ENCODE measurements at regions not wholly inside any gene's neighbourhood (a gene's known extent, or its start where the extent isn't known, plus 50 kb on each side); places are given as distances from the start of the nearest gene placed in this dataset.

- TF ChIP-seq CTCF (IDR thresholded peaks at IDR 0.05) (no peak), POLR2A (IDR thresholded peaks at IDR 0.05) (no peak)
Measured at GRCh38 chr7:121714559-121715303, 158.2 kb upstream of the PTPRZ1 start.

Measured in esophagus squamous epithelium (tissue), 4 donors.